ENCODE measurements at regions not wholly inside any gene's neighbourhood (a gene's known extent, or its start where the extent isn't known, plus 50 kb on each side); places are given as distances from the start of the nearest gene placed in this dataset.

GRCh38 chr10:35855155-35855947, 213.3 kb upstream of the FZD8 start:
- Mint-ChIP-seq H3K27me3 (no peaks in the 10 kb centered on the region), H3K9me3 (peaks cover 1 to 6% (median 3%) of the 10 kb centered on the region in 7 donors), H3K36me3 (no peaks in the 10 kb centered on the region), H3K27ac (no peak overlapping the region), H3K4me1 (no peaks in the 10 kb centered on the region), H3K4me3 (no peak overlapping the region)
- no peak overlapping the region for H3K4me3 ChIP-seq (ENCODE audit: low read depth, low read length)
- H3K4me1 ChIP-seq (ENCODE audit: control insufficient read depth, insufficient read depth, low read length, poor library complexity, severe bottlenecking), result no peaks in the 10 kb centered on the region
- no peak overlapping the region for H3K27ac ChIP-seq (ENCODE audit: insufficient read depth, low read length, poor library complexity, severe bottlenecking)
- no peak for ATAC-seq (ENCODE audit: low read depth in 2 of 2)
- H3K27me3 ChIP-seq (ENCODE audit: control insufficient read depth, insufficient read depth, low read length), result no peaks in the 10 kb centered on the region
- H3K9me3 ChIP-seq (ENCODE audit: control insufficient read depth in 2 of 2, low read length in 2 of 2), result no peaks in the 10 kb centered on the region
- DNase-seq, result no peak
- H3K36me3 ChIP-seq (ENCODE audit: control insufficient read depth, insufficient read depth, low read length), result no peaks in the 10 kb centered on the region

- Mint-ChIP-seq H3K36me3 (no peaks in the 10 kb centered on the region), H3K9me3 (peaks cover 1 to 6% (median 3%) of the 10 kb centered on the region in 7 donors), H3K4me3 (no peak overlapping the region), H3K27me3 (no peaks in the 10 kb centered on the region), H3K27ac (no peak overlapping the region), H3K4me1 (no peaks in the 10 kb centered on the region)
- no peak overlapping the region for H3K27ac ChIP-seq (ENCODE audit: insufficient read depth, low read length, poor library complexity, severe bottlenecking)
- no peak for DNase-seq
- H3K9me3 ChIP-seq (ENCODE audit: control insufficient read depth in 2 of 2, low read length in 2 of 2), result no peaks in the 10 kb centered on the region
- no peak for ATAC-seq (ENCODE audit: low read depth in 2 of 2)
- no peaks in the 10 kb centered on the region for H3K27me3 ChIP-seq (ENCODE audit: control insufficient read depth, insufficient read depth, low read length)
- no peak overlapping the region for H3K4me3 ChIP-seq (ENCODE audit: low read depth, low read length)
- no peaks in the 10 kb centered on the region for H3K4me1 ChIP-seq (ENCODE audit: control insufficient read depth, insufficient read depth, low read length, poor library complexity, severe bottlenecking)
- no peaks in the 10 kb centered on the region for H3K36me3 ChIP-seq (ENCODE audit: control insufficient read depth, insufficient read depth, low read length)
These were observed 212.6 kb upstream of the FZD8 start for GRCh38 chr10:35854661-35855060.

- no peak overlapping the region for H3K27ac ChIP-seq (ENCODE audit: insufficient read depth, low read length, poor library complexity, severe bottlenecking)
- no peak for ATAC-seq (ENCODE audit: low read depth in 2 of 2)
- H3K4me1 ChIP-seq (ENCODE audit: control insufficient read depth, insufficient read depth, low read length, poor library complexity, severe bottlenecking), result no peaks in the 10 kb centered on the region
- Mint-ChIP-seq H3K4me1 (no peaks in the 10 kb centered on the region), H3K36me3 (no peaks in the 10 kb centered on the region), H3K27me3 (no peaks in the 10 kb centered on the region), H3K4me3 (no peak overlapping the region), H3K27ac (no peak overlapping the region), H3K9me3 (peaks cover 0 to 10% (median 3%) of the 10 kb centered on the region in 7 donors)
- DNase-seq, result no peak
- no peaks in the 10 kb centered on the region for H3K36me3 ChIP-seq (ENCODE audit: control insufficient read depth, insufficient read depth, low read length)
- no peaks in the 10 kb centered on the region for H3K27me3 ChIP-seq (ENCODE audit: control insufficient read depth, insufficient read depth, low read length)
- no peak overlapping the region for H3K4me3 ChIP-seq (ENCODE audit: low read depth, low read length)
- H3K9me3 ChIP-seq (ENCODE audit: control insufficient read depth in 2 of 2, low read length in 2 of 2), result no peaks in the 10 kb centered on the region
These were observed 210.6 kb upstream of the FZD8 start for GRCh38 chr10:35852721-35853120.

GRCh38 chr10:35848412-35848811, 206.3 kb upstream of the FZD8 start:
- no peak overlapping the region for H3K27ac Mint-ChIP-seq
- H3K36me3 ChIP-seq (ENCODE audit: control insufficient read depth, insufficient read depth, low read length), result no peaks in the 10 kb centered on the region
- H3K4me3 ChIP-seq (ENCODE audit: low read depth, low read length), result no peak overlapping the region
- peaks cover 0 to 9% (median 2%) of the 10 kb centered on the region in 7 donors for H3K9me3 Mint-ChIP-seq
- no peak overlapping the region for H3K4me3 Mint-ChIP-seq
- H3K9me3 ChIP-seq (ENCODE audit: control insufficient read depth in 2 of 2, low read length in 2 of 2), result no peaks in the 10 kb centered on the region
- no peaks in the 10 kb centered on the region for H3K4me1 ChIP-seq (ENCODE audit: control insufficient read depth, insufficient read depth, low read length, poor library complexity, severe bottlenecking)
- no peaks in the 10 kb centered on the region for H3K36me3 Mint-ChIP-seq
- DNase-seq (no peak), ATAC-seq (ENCODE audit: low read depth in 2 of 2) (no peak)
- H3K27me3 ChIP-seq (ENCODE audit: control insufficient read depth, insufficient read depth, low read length), result no peaks in the 10 kb centered on the region
- H3K27ac ChIP-seq (ENCODE audit: insufficient read depth, low read length, poor library complexity, severe bottlenecking), result no peak overlapping the region
- H3K27me3 Mint-ChIP-seq, result no peaks in the 10 kb centered on the region
- H3K4me1 Mint-ChIP-seq, result no peaks in the 10 kb centered on the region

GRCh38 chr10:35844686-35845085, 202.6 kb upstream of the FZD8 start:
- Mint-ChIP-seq H3K4me1 (no peaks in the 10 kb centered on the region), H3K27me3 (no peaks in the 10 kb centered on the region), H3K36me3 (no peaks in the 10 kb centered on the region), H3K27ac (no peak overlapping the region), H3K9me3 (peaks cover 0 to 13% (median 2%) of the 10 kb centered on the region in 7 donors), H3K4me3 (no peak overlapping the region)
- ATAC-seq (ENCODE audit: low read depth in 2 of 2), result no peak
- Histone ChIP-seq H3K27ac (ENCODE audit: insufficient read depth, low read length, poor library complexity, severe bottlenecking) (no peak overlapping the region), H3K9me3 (ENCODE audit: control insufficient read depth in 2 of 2, low read length in 2 of 2) (no peaks in the 10 kb centered on the region), H3K36me3 (ENCODE audit: control insufficient read depth, insufficient read depth, low read length) (no peaks in the 10 kb centered on the region), H3K27me3 (ENCODE audit: control insufficient read depth, insufficient read depth, low read length) (no peaks in the 10 kb centered on the region), H3K4me3 (ENCODE audit: low read depth, low read length) (no peak overlapping the region), H3K4me1 (ENCODE audit: control insufficient read depth, insufficient read depth, low read length, poor library complexity, severe bottlenecking) (no peaks in the 10 kb centered on the region)
- DNase-seq, result no peak

GRCh38 chr10:35843524-35844181, 201.6 kb upstream of the FZD8 start:
- no peak overlapping the region for H3K4me3 Mint-ChIP-seq
- no peaks in the 10 kb centered on the region for H3K36me3 Mint-ChIP-seq
- H3K9me3 Mint-ChIP-seq, result peaks cover 0 to 14% (median 3%) of the 10 kb centered on the region in 7 donors
- no peaks in the 10 kb centered on the region for H3K9me3 ChIP-seq (ENCODE audit: control insufficient read depth in 2 of 2, low read length in 2 of 2)
- H3K27me3 Mint-ChIP-seq, result no peaks in the 10 kb centered on the region
- H3K27ac ChIP-seq (ENCODE audit: insufficient read depth, low read length, poor library complexity, severe bottlenecking), result no peak overlapping the region
- H3K36me3 ChIP-seq (ENCODE audit: control insufficient read depth, insufficient read depth, low read length), result no peaks in the 10 kb centered on the region
- no peak overlapping the region for H3K27ac Mint-ChIP-seq
- H3K4me1 Mint-ChIP-seq, result no peaks in the 10 kb centered on the region
- H3K4me3 ChIP-seq (ENCODE audit: low read depth, low read length), result no peak overlapping the region
- no peak for DNase-seq
- no peaks in the 10 kb centered on the region for H3K27me3 ChIP-seq (ENCODE audit: control insufficient read depth, insufficient read depth, low read length)
- no peaks in the 10 kb centered on the region for H3K4me1 ChIP-seq (ENCODE audit: control insufficient read depth, insufficient read depth, low read length, poor library complexity, severe bottlenecking)
- ATAC-seq (ENCODE audit: low read depth in 2 of 2), result no peak

- ATAC-seq (ENCODE audit: low read depth in 2 of 2), result no peak
- Mint-ChIP-seq H3K9me3 (peaks cover 0 to 11% (median 0%) of the 10 kb centered on the region in 7 donors), H3K36me3 (no peaks in the 10 kb centered on the region), H3K4me3 (no peak overlapping the region), H3K4me1 (no peaks in the 10 kb centered on the region), H3K27ac (no peak overlapping the region), H3K27me3 (no peaks in the 10 kb centered on the region)
- no peak overlapping the region for H3K4me3 ChIP-seq (ENCODE audit: low read depth, low read length)
- H3K27ac ChIP-seq (ENCODE audit: insufficient read depth, low read length, poor library complexity, severe bottlenecking), result no peak overlapping the region
- no peaks in the 10 kb centered on the region for H3K4me1 ChIP-seq (ENCODE audit: control insufficient read depth, insufficient read depth, low read length, poor library complexity, severe bottlenecking)
- no peaks in the 10 kb centered on the region for H3K36me3 ChIP-seq (ENCODE audit: control insufficient read depth, insufficient read depth, low read length)
- DNase-seq, result no peak
- H3K27me3 ChIP-seq (ENCODE audit: control insufficient read depth, insufficient read depth, low read length), result no peaks in the 10 kb centered on the region
- no peaks in the 10 kb centered on the region for H3K9me3 ChIP-seq (ENCODE audit: control insufficient read depth in 2 of 2, low read length in 2 of 2)
These were observed 196.0 kb upstream of the FZD8 start for GRCh38 chr10:35838054-35838453.

- no peaks in the 10 kb centered on the region for H3K9me3 ChIP-seq (ENCODE audit: control insufficient read depth in 2 of 2, low read length in 2 of 2)
- Mint-ChIP-seq H3K27ac (no peak overlapping the region), H3K36me3 (no peaks in the 10 kb centered on the region), H3K9me3 (peaks cover 0 to 3% (median 0%) of the 10 kb centered on the region in 7 donors), H3K4me3 (no peak overlapping the region), H3K4me1 (no peaks in the 10 kb centered on the region), H3K27me3 (no peaks in the 10 kb centered on the region)
- H3K4me3 ChIP-seq (ENCODE audit: low read depth, low read length), result no peak overlapping the region
- H3K36me3 ChIP-seq (ENCODE audit: control insufficient read depth, insufficient read depth, low read length), result no peaks in the 10 kb centered on the region
- no peak for DNase-seq
- no peak overlapping the region for H3K27ac ChIP-seq (ENCODE audit: insufficient read depth, low read length, poor library complexity, severe bottlenecking)
- no peak for ATAC-seq (ENCODE audit: low read depth in 2 of 2)
- H3K27me3 ChIP-seq (ENCODE audit: control insufficient read depth, insufficient read depth, low read length), result no peaks in the 10 kb centered on the region
- no peaks in the 10 kb centered on the region for H3K4me1 ChIP-seq (ENCODE audit: control insufficient read depth, insufficient read depth, low read length, poor library complexity, severe bottlenecking)
These were observed 193.4 kb upstream of the FZD8 start for GRCh38 chr10:35835545-35835944.
